Mammary epithelial cell (primary cell): ENCODE measurements at regions not wholly inside any gene's neighbourhood (a gene's known extent, or its start where the extent isn't known, plus 50 kb on each side); places are given as distances from the start of the nearest gene placed in this dataset.

Experiments
- EZH2 ChIP-seq: IDR thresholded peaks from 2 replicates; pipeline ENCODE4 v1.6.1; 2012; ENCODE audit warnings: low read length, inconsistent platforms, borderline replicate concordance
- TF ChIP-seq, protein P1 (sequence below), 2 donors: IDR thresholded peaks in 1 of 2; conservative IDR thresholded peaks in 1 of 2; 2 replicates each; pipeline ENCODE4 v1.5.1; 2011 to 2012; ENCODE audit warnings: inconsistent platforms in 2 of 2, low read length in 2 of 2, mild to moderate bottlenecking in 2 of 2, control low read depth in 1 of 2, low read depth in 1 of 2; ENCODE audit not compliant: insufficient read depth in 1 of 2; ENCODE audit errors: extremely low read depth in 1 of 2

DNA sequence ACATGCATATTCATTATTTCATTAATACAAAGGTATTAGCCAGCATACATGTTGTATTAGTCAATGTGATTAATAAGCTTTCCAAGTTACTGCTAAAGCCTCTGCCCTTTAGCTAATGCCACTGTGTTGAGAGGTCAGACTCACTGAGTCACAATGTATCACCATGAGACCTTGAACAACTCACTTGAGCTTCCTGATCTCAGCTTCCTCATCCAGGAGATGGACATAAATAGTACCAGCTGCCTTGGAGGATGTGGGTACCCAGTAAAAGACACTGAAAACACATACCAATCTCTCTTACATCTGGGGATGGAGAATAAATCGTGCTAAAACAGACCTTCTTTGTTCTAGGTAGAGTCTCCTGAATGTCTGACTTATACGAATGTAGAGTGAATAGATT is 224.6 kb downstream of the EPHA4 start:
- TF ChIP-seq, protein P1, sequence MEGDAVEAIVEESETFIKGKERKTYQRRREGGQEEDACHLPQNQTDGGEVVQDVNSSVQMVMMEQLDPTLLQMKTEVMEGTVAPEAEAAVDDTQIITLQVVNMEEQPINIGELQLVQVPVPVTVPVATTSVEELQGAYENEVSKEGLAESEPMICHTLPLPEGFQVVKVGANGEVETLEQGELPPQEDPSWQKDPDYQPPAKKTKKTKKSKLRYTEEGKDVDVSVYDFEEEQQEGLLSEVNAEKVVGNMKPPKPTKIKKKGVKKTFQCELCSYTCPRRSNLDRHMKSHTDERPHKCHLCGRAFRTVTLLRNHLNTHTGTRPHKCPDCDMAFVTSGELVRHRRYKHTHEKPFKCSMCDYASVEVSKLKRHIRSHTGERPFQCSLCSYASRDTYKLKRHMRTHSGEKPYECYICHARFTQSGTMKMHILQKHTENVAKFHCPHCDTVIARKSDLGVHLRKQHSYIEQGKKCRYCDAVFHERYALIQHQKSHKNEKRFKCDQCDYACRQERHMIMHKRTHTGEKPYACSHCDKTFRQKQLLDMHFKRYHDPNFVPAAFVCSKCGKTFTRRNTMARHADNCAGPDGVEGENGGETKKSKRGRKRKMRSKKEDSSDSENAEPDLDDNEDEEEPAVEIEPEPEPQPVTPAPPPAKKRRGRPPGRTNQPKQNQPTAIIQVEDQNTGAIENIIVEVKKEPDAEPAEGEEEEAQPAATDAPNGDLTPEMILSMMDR (conservative IDR thresholded peaks at IDR 0.05 in 1 of 2, IDR thresholded peaks at IDR 0.05 in 1 of 2; ENCODE audit: extremely low read depth in 1 of 2, insufficient read depth in 1 of 2, low read depth in 1 of 2, low read length in 2 of 2): no peak
- no peak for TF ChIP-seq EZH2
